HEK293T (cell line): ENCODE measurements at regions not wholly inside any gene's neighbourhood (a gene's known extent, or its start where the extent isn't known, plus 50 kb on each side); places are given as distances from the start of the nearest gene placed in this dataset.

Source experiments
- CTCF ChIA-PET: fragments of 350-600 bp; formaldehyde crosslinking; extraction: SDS; loops from one replicate; lab custom pipeline; 2021; ENCODE audit warnings: antibody characterized with exemption, inconsistent platforms; lab: Yijun Ruan, JAX
- POLR2A ChIA-PET: fragments of 350-600 bp; formaldehyde crosslinking; extraction: SDS; loops from one replicate; lab custom pipeline; 2020; ENCODE audit warnings: antibody characterized with exemption, inconsistent platforms; lab: Yijun Ruan, JAX
- DNase-seq: peaks from one replicate; pipeline ENCODE4 v3.0.0; 2012; ENCODE audit warnings: mixed read lengths; ENCODE audit errors: extremely low spot score
- ARNT ChIP-seq: fragments of 450-650 bp; IDR thresholded peaks from 2 replicates; pipeline ENCODE4 v1.6.1; 2017; ENCODE audit warnings: mild to moderate bottlenecking
- BHLHE40 ChIP-seq: fragments of 450-650 bp; IDR thresholded peaks from 2 replicates; pipeline ENCODE4 v1.6.1; 2016; ENCODE audit warnings: mild to moderate bottlenecking, moderate library complexity, borderline replicate concordance
- CTBP1 ChIP-seq: fragments of 450-650 bp; IDR thresholded peaks from 2 replicates; pipeline ENCODE4 v1.6.1; 2016; ENCODE audit warnings: borderline replicate concordance
- ELF4 ChIP-seq: fragments of 450-650 bp; IDR thresholded peaks from 2 replicates; pipeline ENCODE4 v1.6.1; 2017; ENCODE audit warnings: antibody characterized with exemption
- FOXA1 ChIP-seq: fragments of 450-650 bp; IDR thresholded peaks from 2 replicates; pipeline ENCODE4 v1.6.1; 2016; ENCODE audit warnings: mild to moderate bottlenecking
- FOXK2 ChIP-seq: fragments of 450-650 bp; IDR thresholded peaks from 2 replicates; pipeline ENCODE4 v1.6.1; 2016; ENCODE audit warnings: mild to moderate bottlenecking
- FOXM1 ChIP-seq: fragments of 450-650 bp; IDR thresholded peaks from 2 replicates; pipeline ENCODE4 v1.6.1; 2017; ENCODE audit warnings: mild to moderate bottlenecking, borderline replicate concordance
- HDGF ChIP-seq: fragments of 450-650 bp; IDR thresholded peaks from 2 replicates; pipeline ENCODE4 v1.6.1; 2017; ENCODE audit warnings: antibody characterized with exemption, borderline replicate concordance
- L3MBTL2 ChIP-seq: fragments of 450-650 bp; conservative IDR thresholded peaks from 2 replicates; pipeline ENCODE4 v1.6.1; 2016; ENCODE audit warnings: mild to moderate bottlenecking
- LEF1 ChIP-seq: fragments of 450-650 bp; IDR thresholded peaks from 2 replicates; pipeline ENCODE4 v1.6.1; 2017; ENCODE audit warnings: mild to moderate bottlenecking, borderline replicate concordance
- NFRKB ChIP-seq: fragments of 450-650 bp; IDR thresholded peaks from 2 replicates; pipeline ENCODE4 v1.6.1; 2016; ENCODE audit warnings: mild to moderate bottlenecking, moderate library complexity
- SP1 ChIP-seq: fragments of 450-650 bp; IDR thresholded peaks from 2 replicates; pipeline ENCODE4 v1.6.1; 2017
- SUZ12 ChIP-seq: fragments of 450-650 bp; IDR thresholded peaks from 2 replicates; pipeline ENCODE4 v1.6.1; 2016; ENCODE audit warnings: mild to moderate bottlenecking
- TARDBP ChIP-seq: fragments of 450-650 bp; IDR thresholded peaks from 2 replicates; pipeline ENCODE4 v1.6.1; 2016
- ZNF384 ChIP-seq: fragments of 450-650 bp; IDR thresholded peaks from 2 replicates; pipeline ENCODE4 v1.6.1; 2016
- TF ChIP-seq, protein P1 (sequence below): fragments of 450-650 bp; IDR thresholded peaks from 2 replicates; pipeline ENCODE4 v1.6.1; 2016

- ChIA-PET POLR2A (interaction anchor here (0.6 kb wide), 1 partner anchor 206 kb away, joined by 3 read pairs; no protein-coding TSS in a partner anchor), CTCF (no interaction called here)
- TF ChIP-seq SUZ12 (no peak), BHLHE40 (no peak), FOXM1 (no peak), NFRKB (no peak), TARDBP (no peak)
- no peak for DNase-seq
Observed at GRCh38 chr5:87022415-87022814, 245.3 kb upstream of the RASA1 start.

DNA sequence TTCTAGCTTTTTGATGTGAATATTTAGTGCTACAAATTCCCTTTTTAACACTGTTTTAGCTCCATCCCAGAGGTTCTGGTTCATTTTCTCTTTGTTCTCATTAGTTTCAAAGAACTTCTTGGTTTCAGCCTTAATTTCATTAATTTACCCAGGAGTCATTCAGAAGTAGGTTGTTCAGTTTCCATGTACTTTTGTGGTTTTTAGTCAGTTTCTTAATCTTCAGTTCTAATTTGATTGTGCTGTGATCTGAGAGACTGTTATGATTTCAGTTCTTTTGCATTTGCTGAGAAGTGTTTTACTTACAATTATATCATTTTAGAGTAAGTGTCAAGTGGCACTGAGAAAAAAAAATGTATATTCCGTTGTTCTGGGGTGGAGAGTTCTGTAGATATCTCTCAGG is 240.1 kb upstream of the RASA1 start:
- no peak for DNase-seq
- POLR2A ChIA-PET = no interaction called here
- TF ChIP-seq BHLHE40 = no peak
- no peak for TF ChIP-seq FOXM1
- no peak for TF ChIP-seq LEF1
- TF ChIP-seq FOXK2 = no peak
- TF ChIP-seq HDGF = no peak
- no peak for TF ChIP-seq FOXA1
- no peak for TF ChIP-seq CTBP1
- no peak for TF ChIP-seq L3MBTL2
- TF ChIP-seq, protein P1, sequence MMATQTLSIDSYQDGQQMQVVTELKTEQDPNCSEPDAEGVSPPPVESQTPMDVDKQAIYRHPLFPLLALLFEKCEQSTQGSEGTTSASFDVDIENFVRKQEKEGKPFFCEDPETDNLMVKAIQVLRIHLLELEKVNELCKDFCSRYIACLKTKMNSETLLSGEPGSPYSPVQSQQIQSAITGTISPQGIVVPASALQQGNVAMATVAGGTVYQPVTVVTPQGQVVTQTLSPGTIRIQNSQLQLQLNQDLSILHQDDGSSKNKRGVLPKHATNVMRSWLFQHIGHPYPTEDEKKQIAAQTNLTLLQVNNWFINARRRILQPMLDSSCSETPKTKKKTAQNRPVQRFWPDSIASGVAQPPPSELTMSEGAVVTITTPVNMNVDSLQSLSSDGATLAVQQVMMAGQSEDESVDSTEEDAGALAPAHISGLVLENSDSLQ = no peak
- no peak for TF ChIP-seq ARNT
- TF ChIP-seq TARDBP = no peak
- no peak for TF ChIP-seq ELF4
- TF ChIP-seq SP1 = no peak
- TF ChIP-seq ZNF384 = no peak
- no peak for TF ChIP-seq NFRKB
- TF ChIP-seq SUZ12 = no peak
- CTCF ChIA-PET = no interaction called here

DNA sequence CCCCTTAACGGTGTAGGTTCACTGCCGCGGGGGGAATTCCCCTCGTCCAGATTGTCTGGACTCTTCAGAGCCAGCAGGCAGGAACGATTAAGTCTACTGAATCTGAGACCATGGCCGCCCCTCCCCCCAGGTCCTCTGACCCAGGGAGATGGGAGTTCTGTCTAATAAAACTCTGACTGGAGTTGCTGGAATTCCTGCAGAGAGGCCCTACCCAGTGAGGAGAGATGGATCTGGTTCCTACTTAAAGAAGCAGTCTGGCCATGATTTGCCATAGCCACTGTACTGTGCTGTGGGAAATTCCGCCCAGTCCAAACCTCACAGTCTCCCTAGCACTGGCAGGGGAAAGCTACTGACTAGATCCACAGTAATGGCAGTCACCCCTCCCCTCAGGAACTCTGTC is 237.7 kb upstream of the RASA1 start:
- no peak for TF ChIP-seq FOXM1
- TF ChIP-seq SP1 = no peak
- TF ChIP-seq L3MBTL2 = no peak
- CTCF ChIA-PET = no interaction called here

GRCh38 chr5:87030699-87031098 is 237.0 kb upstream of the RASA1 start:
- POLR2A ChIA-PET = no interaction called here

More for the DNA sequence above, 237.7 kb upstream of the RASA1 start:
- DNase-seq = no peak
- POLR2A ChIA-PET = no interaction called here

GRCh38 chr5:87034557-87034956 is 233.1 kb upstream of the RASA1 start:
- DNase-seq = no peak
- TF ChIP-seq SP1 (no peak), NFRKB (no peak), ZNF384 (no peak), BHLHE40 (no peak), ARNT (no peak), SUZ12 (no peak), L3MBTL2 (no peak), FOXM1 (no peak), TARDBP (no peak)
- ChIA-PET CTCF (no interaction called here), POLR2A (no interaction called here)

More at GRCh38 chr5:87030699-87031098, 237.0 kb upstream of the RASA1 start:
- CTCF ChIA-PET = no interaction called here
- TF ChIP-seq FOXA1 = no peak
- TF ChIP-seq FOXK2 = no peak
- TF ChIP-seq ZNF384 = no peak
- TF ChIP-seq ARNT = no peak
- TF ChIP-seq ELF4 = no peak
- no peak for TF ChIP-seq SP1
- TF ChIP-seq BHLHE40 = no peak
- TF ChIP-seq L3MBTL2 = no peak
- no peak for TF ChIP-seq TARDBP
- TF ChIP-seq LEF1 = no peak
- TF ChIP-seq FOXM1 = no peak
- no peak for TF ChIP-seq SUZ12
- TF ChIP-seq, protein P1 = no peak
- TF ChIP-seq HDGF = no peak
- TF ChIP-seq CTBP1 = no peak
- no peak for TF ChIP-seq NFRKB
- no peak for DNase-seq

DNA sequence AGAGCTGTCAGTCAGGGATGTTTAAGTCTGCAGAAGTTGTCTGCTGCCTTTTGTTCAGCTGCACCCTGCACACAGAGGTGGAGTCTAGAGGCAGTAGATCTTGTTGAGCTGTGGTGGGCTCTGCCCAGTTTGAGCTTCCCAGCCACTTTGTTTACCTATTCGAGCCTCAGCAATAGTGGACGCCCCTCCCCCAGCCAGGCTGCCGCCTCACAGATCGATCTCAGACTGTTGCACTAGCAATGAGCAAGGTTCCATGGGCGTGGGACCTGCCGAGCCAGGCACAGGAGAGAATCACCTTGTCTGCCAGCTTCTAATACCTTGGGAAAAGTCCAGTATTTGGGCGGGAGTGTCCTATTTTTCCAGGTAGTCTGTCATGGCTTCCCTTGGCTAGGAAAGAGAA is 225.1 kb upstream of the RASA1 start:
- CTCF ChIA-PET = interaction anchor here (0.6 kb wide), 1 partner anchor 52 kb away, joined by 3 read pairs; no protein-coding TSS in a partner anchor

More for the DNA sequence above, 225.1 kb upstream of the RASA1 start:
- POLR2A ChIA-PET = no interaction called here
- no peak for DNase-seq
- TF ChIP-seq CTBP1 (no peak), ZNF384 (no peak), SUZ12 (no peak), FOXM1 (no peak), ARNT (no peak), FOXK2 (no peak), LEF1 (no peak), L3MBTL2 (no peak), ELF4 (no peak), BHLHE40 (no peak), HDGF (no peak), TARDBP (no peak), FOXA1 (no peak), SP1 (no peak), NFRKB (no peak)
- TF ChIP-seq, protein P1 = no peak
